Breast epithelium (tissue), 4 donors: ENCODE measurements at regions not wholly inside any gene's neighbourhood (a gene's known extent, or its start where the extent isn't known, plus 50 kb on each side); places are given as distances from the start of the nearest gene placed in this dataset.

Source experiments
- DNase-seq, 2 donors: peaks; one replicate each; pipeline ENCODE4 v3.0.0-alpha.2; 2019; ENCODE audit warnings: low spot score in 2 of 2
- H3K27ac ChIP-seq, 2 donors: fragments of 200-600 bp; sonication (generic) in 1 of 2; one replicate each; pipeline ENCODE4 v1.5.1; 2016 to 2019; ENCODE audit warnings: mild to moderate bottlenecking in 1 of 2
- H3K27me3 ChIP-seq, 2 donors: fragments of 200-600 bp; sonication (generic) in 1 of 2; one replicate each; pipeline versions ENCODE4 v1.5.1 to v1.6.0; 2017 to 2019; ENCODE audit warnings: control low read depth in 1 of 2, mild to moderate bottlenecking in 1 of 2
- H3K36me3 ChIP-seq: fragments of 200-600 bp; one replicate; pipeline ENCODE4 v1.5.1; 2019
- H3K4me1 ChIP-seq, 2 donors: fragments of 200-600 bp; sonication (generic); one replicate each; pipeline ENCODE4 v1.5.1; 2016 to 2019; ENCODE audit warnings: control low read depth in 1 of 2
- H3K4me3 ChIP-seq, 3 donors: fragments of 200-600 bp; sonication (generic); 1 replicate in 2 of 3; 2 replicates in 1 of 3; pipeline ENCODE4 v1.5.1; 2016 to 2019; ENCODE audit warnings: mild to moderate bottlenecking in 3 of 3, moderate library complexity in 2 of 3
- H3K9me3 ChIP-seq, 2 donors: fragments of 200-600 bp; sonication (generic) in 1 of 2; one replicate each; pipeline ENCODE4 v1.5.1; 2016 to 2019; ENCODE audit warnings: control low read depth in 1 of 2
- POLR2A ChIP-seq: fragments of 450-650 bp; IDR thresholded peaks from one replicate; pipeline ENCODE4 v1.6.1; 2016; ENCODE audit warnings: antibody characterized with exemption, mild to moderate bottlenecking, moderate library complexity
- POLR2AphosphoS5 ChIP-seq, 3 donors: sonication (generic); formaldehyde crosslinking; IDR thresholded peaks; one replicate each; pipeline ENCODE4 v1.6.1; 2017; ENCODE audit warnings: antibody characterized with exemption in 3 of 3
- intact Hi-C: fragments of 100-400 bp; cut with DNase I; formaldehyde crosslinking; loops from one replicate; pipeline ENCODE4 v1.15.1; 2023; ENCODE audit warnings: low total_unique reads
- TF ChIP-seq, protein P1 (sequence below), 3 donors: fragments of 450-650 bp; IDR thresholded peaks; one replicate each; pipeline ENCODE4 v1.5.1; 2016 to 2017; ENCODE audit warnings: antibody characterized with exemption in 3 of 3, mild to moderate bottlenecking in 3 of 3, moderate library complexity in 3 of 3

DNA sequence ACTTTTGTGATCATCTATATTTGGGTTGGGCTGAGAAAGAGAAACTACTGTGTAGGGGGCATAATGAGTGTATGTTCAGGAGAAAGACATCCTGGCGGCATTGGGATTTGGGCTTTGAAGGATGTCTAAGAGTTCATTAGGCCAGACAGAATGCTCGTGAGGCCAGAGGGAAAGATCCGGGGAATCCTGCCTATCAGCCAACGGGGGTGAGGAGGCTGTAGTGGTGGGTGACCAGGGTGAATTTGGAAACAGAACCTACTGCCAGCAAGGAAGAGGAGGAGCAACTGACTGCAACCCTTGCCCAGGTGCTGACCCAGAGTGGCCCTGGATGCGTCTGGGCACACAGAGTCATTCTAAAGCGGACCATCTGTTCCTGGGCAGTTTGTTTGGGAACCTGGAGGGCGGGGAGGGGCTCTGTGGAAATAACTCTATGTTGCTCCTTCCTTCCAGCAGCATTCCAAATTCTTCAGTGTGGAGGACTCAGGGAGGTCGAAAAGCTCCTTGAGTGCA is 56.9 kb upstream of the ECE1 start:
- Histone ChIP-seq H3K4me3 (no peak overlapping the region), H3K27ac (no peak overlapping the region), H3K9me3 (no peaks in the 10 kb centered on the region), H3K36me3 (no peaks in the 10 kb centered on the region), H3K27me3 (no peaks in the 10 kb centered on the region), H3K4me1 (peaks cover 5 to 16% of the 10 kb centered on the region in 2 donors)
- no peak for TF ChIP-seq POLR2A
- no peak for TF ChIP-seq POLR2AphosphoS5 (IDR thresholded peaks at IDR 0.05)
- TF ChIP-seq, protein P1, sequence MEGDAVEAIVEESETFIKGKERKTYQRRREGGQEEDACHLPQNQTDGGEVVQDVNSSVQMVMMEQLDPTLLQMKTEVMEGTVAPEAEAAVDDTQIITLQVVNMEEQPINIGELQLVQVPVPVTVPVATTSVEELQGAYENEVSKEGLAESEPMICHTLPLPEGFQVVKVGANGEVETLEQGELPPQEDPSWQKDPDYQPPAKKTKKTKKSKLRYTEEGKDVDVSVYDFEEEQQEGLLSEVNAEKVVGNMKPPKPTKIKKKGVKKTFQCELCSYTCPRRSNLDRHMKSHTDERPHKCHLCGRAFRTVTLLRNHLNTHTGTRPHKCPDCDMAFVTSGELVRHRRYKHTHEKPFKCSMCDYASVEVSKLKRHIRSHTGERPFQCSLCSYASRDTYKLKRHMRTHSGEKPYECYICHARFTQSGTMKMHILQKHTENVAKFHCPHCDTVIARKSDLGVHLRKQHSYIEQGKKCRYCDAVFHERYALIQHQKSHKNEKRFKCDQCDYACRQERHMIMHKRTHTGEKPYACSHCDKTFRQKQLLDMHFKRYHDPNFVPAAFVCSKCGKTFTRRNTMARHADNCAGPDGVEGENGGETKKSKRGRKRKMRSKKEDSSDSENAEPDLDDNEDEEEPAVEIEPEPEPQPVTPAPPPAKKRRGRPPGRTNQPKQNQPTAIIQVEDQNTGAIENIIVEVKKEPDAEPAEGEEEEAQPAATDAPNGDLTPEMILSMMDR (IDR thresholded peaks at IDR 0.05), result no peak
- intact Hi-C loops, result no loop called here
- DNase-seq, result no peak

DNA sequence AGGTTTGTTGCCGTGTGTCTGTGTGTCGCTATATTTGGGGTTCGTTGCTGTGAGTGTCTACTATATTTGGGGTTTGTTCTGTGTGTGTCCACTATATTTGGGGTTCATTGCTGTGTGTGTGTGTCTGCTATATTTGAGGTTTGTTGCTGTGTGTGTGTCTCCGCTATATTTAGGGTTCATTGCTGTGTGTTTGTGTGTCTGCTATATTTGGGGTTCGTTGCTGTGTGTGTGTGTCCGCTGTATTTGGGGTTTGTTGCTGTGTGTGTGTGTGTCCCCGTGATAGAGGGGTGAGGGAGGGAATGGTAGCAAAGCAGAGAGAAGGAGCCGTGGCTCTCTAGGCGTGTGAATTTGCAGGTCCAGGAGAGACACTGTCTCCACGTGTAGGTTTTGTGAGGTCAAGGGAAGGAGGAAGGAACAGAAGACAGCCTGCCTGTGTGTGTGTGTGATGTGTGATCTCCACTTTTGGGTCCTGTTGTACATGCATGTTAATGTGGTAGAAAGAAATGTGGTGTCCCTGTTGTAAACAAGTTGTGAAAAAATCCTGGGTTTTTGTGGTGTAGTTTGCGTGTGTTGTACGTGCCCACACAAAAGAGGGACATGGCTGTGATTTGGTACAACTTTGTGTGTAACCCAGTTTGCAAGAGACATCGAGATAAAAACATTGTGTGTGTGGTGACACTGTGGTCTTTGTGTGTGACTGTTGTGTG is 56.3 kb upstream of the ECE1 start:
- H3K27ac ChIP-seq, result no peak overlapping the region
- no peak for DNase-seq
- intact Hi-C loops, result no loop called here
- peaks cover 9 to 22% of the 10 kb centered on the region in 2 donors for H3K4me1 ChIP-seq
- TF ChIP-seq, protein P1 (IDR thresholded peaks at IDR 0.05), result no peak
- TF ChIP-seq POLR2A, result no peak
- TF ChIP-seq POLR2AphosphoS5 (IDR thresholded peaks at IDR 0.05), result no peak
- H3K36me3 ChIP-seq, result no peaks in the 10 kb centered on the region
- H3K4me3 ChIP-seq, result peak overlapping the region in 2 of 3 donors; percentile 84 to 92
- H3K9me3 ChIP-seq, result no peaks in the 10 kb centered on the region
- no peaks in the 10 kb centered on the region for H3K27me3 ChIP-seq

DNA sequence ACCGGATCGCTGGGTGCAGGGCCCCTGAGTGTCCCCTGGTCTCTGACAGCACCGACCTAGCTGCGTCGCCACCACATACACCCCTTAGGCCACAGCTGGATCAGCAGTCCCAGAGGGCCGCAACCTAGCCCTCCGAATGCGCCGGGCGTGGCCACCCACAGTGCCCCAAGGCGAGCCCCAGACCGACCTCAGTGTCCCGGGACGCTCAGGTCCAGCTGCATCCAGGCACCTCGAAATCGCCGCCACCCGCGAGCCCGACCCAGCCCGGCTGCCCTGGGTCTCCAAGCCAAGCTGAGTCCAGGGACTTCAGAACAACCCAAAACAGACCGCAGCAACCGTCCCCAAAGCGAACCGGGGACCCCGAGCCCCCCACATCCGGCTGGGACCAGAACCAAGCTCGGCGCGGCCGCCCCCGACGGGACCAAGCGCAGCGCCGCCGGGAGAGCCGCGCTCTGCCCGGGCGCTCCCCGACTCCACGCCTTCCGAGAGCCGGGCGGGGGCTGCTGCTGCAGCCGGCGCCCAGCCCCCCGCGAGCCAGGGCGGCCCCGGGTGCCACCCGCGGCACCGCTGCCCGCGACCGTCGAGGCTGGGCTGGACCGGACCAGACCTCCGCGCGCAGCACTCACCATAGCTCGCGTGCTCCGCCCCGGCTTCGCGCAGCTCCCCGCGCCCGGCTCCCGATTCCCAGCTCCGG is 54.6 kb upstream of the ECE1 start:
- H3K4me1 ChIP-seq, result peaks cover 11 to 39% of the 10 kb centered on the region in 2 donors

DNA sequence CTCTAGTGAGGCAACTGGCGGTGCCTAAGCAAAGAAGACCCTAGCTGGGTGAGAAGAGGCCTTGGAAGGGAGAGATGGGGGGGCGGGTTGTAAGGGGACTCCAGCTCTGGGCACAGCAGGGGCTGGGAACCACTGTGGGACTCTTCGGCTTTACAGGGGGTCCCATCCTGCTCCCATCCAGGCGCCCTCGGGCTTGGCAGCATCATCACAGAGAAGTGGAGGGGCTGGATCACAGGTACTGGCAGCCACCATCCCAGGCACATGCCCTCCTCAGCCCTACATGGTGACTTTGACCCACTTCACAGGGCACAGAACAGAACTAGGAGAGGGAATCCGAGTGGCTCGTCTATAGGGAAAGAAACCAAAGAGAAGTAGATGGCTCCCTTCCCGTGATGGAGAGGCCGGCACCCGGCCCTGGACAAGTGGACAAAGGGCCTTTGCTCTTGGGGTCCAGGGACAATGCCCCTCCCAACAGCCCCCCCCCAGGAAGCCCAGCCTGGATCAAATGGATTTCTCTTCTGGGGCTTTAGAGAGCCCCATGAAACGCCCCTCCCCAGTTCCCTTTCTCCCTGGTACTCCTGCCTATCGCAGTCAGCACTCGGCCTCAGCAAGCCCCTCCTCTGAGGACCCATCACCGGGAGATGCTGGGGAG is 54.0 kb upstream of the ECE1 start:
- H3K4me1 ChIP-seq, result peaks cover 15 to 45% of the 10 kb centered on the region in 2 donors
- intact Hi-C loops, result no loop called here
- DNase-seq, result no peak

More for the DNA sequence above, 54.6 kb upstream of the ECE1 start:
- no peaks in the 10 kb centered on the region for H3K27me3 ChIP-seq
- TF ChIP-seq, protein P1 (IDR thresholded peaks at IDR 0.05), result no peak
- no peak for TF ChIP-seq POLR2A
- TF ChIP-seq POLR2AphosphoS5 (IDR thresholded peaks at IDR 0.05), result no peak
- H3K36me3 ChIP-seq, result no peaks in the 10 kb centered on the region
- peak overlapping the region; percentile 94 to 98 for H3K27ac ChIP-seq
- H3K4me3 ChIP-seq, result peak overlapping the region; percentile 84 to 92 (median 87)
- DNase-seq, result no peak
- no peaks in the 10 kb centered on the region for H3K9me3 ChIP-seq
- intact Hi-C loops, result no loop called here

More for the DNA sequence above, 54.0 kb upstream of the ECE1 start:
- no peaks in the 10 kb centered on the region for H3K9me3 ChIP-seq
- H3K27me3 ChIP-seq, result no peaks in the 10 kb centered on the region
- H3K36me3 ChIP-seq, result no peaks in the 10 kb centered on the region
- TF ChIP-seq, protein P1 (IDR thresholded peaks at IDR 0.05), result no peak
- TF ChIP-seq POLR2A, result no peak
- H3K4me3 ChIP-seq, result peak overlapping the region; percentile 84 to 92 (median 87)
- peak overlapping the region; percentile 94 to 98 for H3K27ac ChIP-seq
